Urothelium cell line (cell line): ENCODE measurements at regions not wholly inside any gene's neighbourhood (a gene's known extent, or its start where the extent isn't known, plus 50 kb on each side); places are given as distances from the start of the nearest gene placed in this dataset.

Experiments
- DNase-seq: peaks from one replicate; pipeline ENCODE4 v3.0.0; 2011; ENCODE audit warnings: low spot score, mixed read lengths
- FAIRE-seq: peaks from 2 replicates; lab custom pipeline; 2011; peaks lifted over from hg19 to GRCh38; lab: Jason Lieb, UNC

- DNase-seq, result no peak
- FAIRE-seq, result no peak
Observed at GRCh38 chrX:115487608-115488007, 73.4 kb upstream of the PLS3 start.

GRCh38 chrX:115490814-115491213, 70.2 kb upstream of the PLS3 start:
- DNase-seq (no peak), FAIRE-seq (no peak)

- FAIRE-seq (no peak), DNase-seq (no peak)
Observed at GRCh38 chrX:115491766-115492165, 69.2 kb upstream of the PLS3 start.

- FAIRE-seq (no peak), DNase-seq (no peak)
Observed at GRCh38 chrX:115493015-115493414, 68.0 kb upstream of the PLS3 start.

GRCh38 chrX:115494161-115494560, 66.8 kb upstream of the PLS3 start:
- FAIRE-seq (no peak), DNase-seq (no peak)

- no peak for FAIRE-seq
- DNase-seq, result no peak
Observed at GRCh38 chrX:115499112-115499805, 61.7 kb upstream of the PLS3 start.

GRCh38 chrX:115503099-115503498, 57.9 kb upstream of the PLS3 start:
- DNase-seq (no peak), FAIRE-seq (no peak)

GRCh38 chrX:115504167-115504566, 56.8 kb upstream of the PLS3 start:
- DNase-seq (no peak), FAIRE-seq (no peak)
